K562 (cell line): ENCODE measurements at regions not wholly inside any gene's neighbourhood (a gene's known extent, or its start where the extent isn't known, plus 50 kb on each side); places are given as distances from the start of the nearest gene placed in this dataset.

Experiments used
- ATAC-seq: fragments of 200-7000 bp; cut with Tn5 transposase; 3 replicates; pipeline ENCODE4 v1.9.1; 2020; ENCODE audit warnings: moderate library complexity
- BruUV-seq: library from RNA; stranded (reverse); fragments of 400-500 nt; replicated peaks from 2 replicates; lab custom pipeline; 2021; lab: Mats Ljungman, UMichigan
- CTCF ChIA-PET: fragments of 300-600 bp; formaldehyde crosslinking; extraction: SDS; loops from one replicate; lab custom pipeline; 2021; ENCODE audit warnings: low intra/inter-chr PET ratio; lab: Yijun Ruan, JAX
- POLR2A ChIA-PET: fragments of 300-600, 350-650 bp; sonication (Branson Sonifier 250); formaldehyde crosslinking; extraction: SDS; loops from one replicate; lab custom pipeline; 2021; ENCODE audit warnings: antibody characterized with exemption, inconsistent platforms; lab: Yijun Ruan, JAX
- DNase-seq, 4 experiments: peaks; one replicate each; pipeline versions ENCODE4 v3.0.0 to v3.0.0-alpha.2; 2011 to 2018; ENCODE audit warnings: low spot score in 3 of 4, mixed read lengths in 3 of 4; ENCODE audit errors: extremely low read depth in 1 of 4
- FAIRE-seq: peaks from 2 replicates; lab custom pipeline; 2011; peaks lifted over from hg19 to GRCh38; lab: Jason Lieb, UNC
- H2AFZ ChIP-seq: 2 replicates; pipeline ENCODE4 v1.6.0; 2011; ENCODE audit warnings: low read depth, low read length, control low read depth, inconsistent platforms
- H3K27ac ChIP-seq: fragments of 200-600 bp; 3 replicates; pipeline ENCODE4 v1.8.0; 2011; ENCODE audit warnings: low read depth, mild to moderate bottlenecking, control low read depth, inconsistent platforms, low read length, moderate library complexity, mixed read lengths; ENCODE audit errors: extremely low read depth
- H3K27me3 ChIP-seq, 2 experiments: fragments of 300-600 bp in 1 of 2; 2 replicates in 1 of 2; 3 replicates in 1 of 2; pipeline versions ENCODE4 v1.6.0 to v1.8.0; 2011; ENCODE audit warnings: inconsistent platforms in 2 of 2, low read length in 2 of 2, mild to moderate bottlenecking in 1 of 2, mixed read lengths in 1 of 2, moderate library complexity in 1 of 2; ENCODE audit not compliant: control insufficient read depth in 2 of 2, insufficient read depth in 2 of 2
- H3K36me3 ChIP-seq: fragments of 300-600 bp; 3 replicates; pipeline ENCODE4 v1.8.0; 2011; ENCODE audit warnings: mild to moderate bottlenecking, low read length, inconsistent platforms; ENCODE audit not compliant: control insufficient read depth, insufficient read depth
- H3K4me1 ChIP-seq, 2 experiments: fragments of 200-600 bp in 1 of 2; replicated peaks in 1 of 2; 2 replicates in 1 of 2; 3 replicates in 1 of 2; pipeline versions ENCODE4 v1.5.1 to v1.8.0; 2011; ENCODE audit warnings: inconsistent platforms in 2 of 2, low read length in 2 of 2, mild to moderate bottlenecking in 1 of 2, mixed read lengths in 1 of 2, moderate library complexity in 1 of 2; ENCODE audit not compliant: control insufficient read depth in 2 of 2, insufficient read depth in 2 of 2
- H3K4me2 ChIP-seq: 2 replicates; pipeline ENCODE4 v1.6.1; 2011; ENCODE audit warnings: low read length, control low read depth, inconsistent platforms, mixed read lengths; ENCODE audit not compliant: insufficient read depth
- H3K4me3 ChIP-seq: fragments of 200-600 bp; sonication (generic), shearing (Covaris generic); 2 replicates; pipeline ENCODE4 v1.5.1; 2016; ENCODE audit warnings: control low read depth, inconsistent platforms
- H3K79me2 ChIP-seq: fragments of 200-600 bp; 3 replicates; pipeline ENCODE4 v1.8.0; 2011; ENCODE audit warnings: low read length, inconsistent platforms; ENCODE audit not compliant: control insufficient read depth, insufficient read depth
- H3K9ac ChIP-seq, 2 experiments: 2 replicates each; pipeline versions ENCODE4 v1.6.0 to v1.6.1; 2011; ENCODE audit warnings: low read depth in 2 of 2, low read length in 2 of 2, control low read depth in 1 of 2, inconsistent platforms in 1 of 2, mild to moderate bottlenecking in 1 of 2, mixed read lengths in 1 of 2; ENCODE audit not compliant: insufficient read depth in 1 of 2
- H3K9me1 ChIP-seq: one replicate; pipeline ENCODE4 v1.6.0; 2011; ENCODE audit warnings: inconsistent platforms, mild to moderate bottlenecking, low read length, moderate library complexity; ENCODE audit not compliant: control insufficient read depth, insufficient read depth
- H3K9me3 ChIP-seq: replicated peaks from 2 replicates; pipeline ENCODE4 v1.5.1; 2011; ENCODE audit warnings: low read depth, low read length, inconsistent platforms; ENCODE audit not compliant: control insufficient read depth, insufficient read depth
- H4K20me1 ChIP-seq: replicated peaks from 2 replicates; pipeline ENCODE4 v1.6.1; 2011; ENCODE audit warnings: low read length, inconsistent platforms, mixed read lengths; ENCODE audit not compliant: control insufficient read depth, insufficient read depth
- BRD4 ChIP-seq: fragments of 200-600 bp; sonication (generic); IDR thresholded peaks from 2 replicates; pipeline ENCODE4 v1.6.1; 2017; ENCODE audit warnings: inconsistent platforms
- CCNT2 ChIP-seq: IDR thresholded peaks from 2 replicates; pipeline ENCODE4 v1.6.1; 2011; ENCODE audit warnings: borderline replicate concordance, low read depth, mild to moderate bottlenecking, moderate library complexity, mixed read lengths, low read length; ENCODE audit not compliant: insufficient read length; ENCODE audit errors: extremely low read depth
- GATA2 ChIP-seq: sonication (generic); formaldehyde crosslinking; IDR thresholded peaks from 2 replicates; pipeline ENCODE4 v1.4.0; 2020; ENCODE audit warnings: mild to moderate bottlenecking, missing genetic modification reagents
- HBP1 ChIP-seq: fragments of 450-650 bp; formaldehyde crosslinking; IDR thresholded peaks from 2 replicates; pipeline ENCODE4 v1.4.0; 2022; ENCODE audit warnings: missing genetic modification characterization
- HNRNPUL1 ChIP-seq: fragments of 200-400 bp; formaldehyde crosslinking; IDR thresholded peaks from 2 replicates; pipeline ENCODE4 v1.6.1; 2017; ENCODE audit warnings: low read length
- MCM7 ChIP-seq, 2 experiments: fragments of 450-650 bp; IDR thresholded peaks; 2 replicates each; pipeline ENCODE4 v1.6.1; 2016 to 2018
- WGBS: fragments of 100-300 bp; shearing (Covaris generic); methylation state at CpG from one replicate; pipeline ENCODE4 v1.1.6; 2016; ENCODE audit warnings: low coverage, mixed read lengths; ENCODE audit not compliant: insufficient coverage; ENCODE audit errors: missing lambda C conversion rate; 5-methylcytosine and 5-hydroxymethylcytosine counted together
- in situ Hi-C: fragments of 300-500 bp; cut with MboI; formaldehyde crosslinking; loops from 4 replicates; pipeline ENCODE4 v1.15.0; 2018; ENCODE audit warnings: inconsistent platforms, mixed read lengths
- intact Hi-C: fragments of 100-400 bp; cut with micrococcal nuclease; formaldehyde crosslinking; loops from 2 replicates; pipeline ENCODE4 v1.14.2; 2022
- TF ChIP-seq, protein P1 (sequence below): fragments of 200-800 bp; sonication (Bioruptor generic); IDR thresholded peaks from 2 replicates; pipeline ENCODE4 v1.6.1; 2017; ENCODE audit warnings: missing genetic modification characterization, missing compliant biosample characterization

- TF ChIP-seq, protein P1, sequence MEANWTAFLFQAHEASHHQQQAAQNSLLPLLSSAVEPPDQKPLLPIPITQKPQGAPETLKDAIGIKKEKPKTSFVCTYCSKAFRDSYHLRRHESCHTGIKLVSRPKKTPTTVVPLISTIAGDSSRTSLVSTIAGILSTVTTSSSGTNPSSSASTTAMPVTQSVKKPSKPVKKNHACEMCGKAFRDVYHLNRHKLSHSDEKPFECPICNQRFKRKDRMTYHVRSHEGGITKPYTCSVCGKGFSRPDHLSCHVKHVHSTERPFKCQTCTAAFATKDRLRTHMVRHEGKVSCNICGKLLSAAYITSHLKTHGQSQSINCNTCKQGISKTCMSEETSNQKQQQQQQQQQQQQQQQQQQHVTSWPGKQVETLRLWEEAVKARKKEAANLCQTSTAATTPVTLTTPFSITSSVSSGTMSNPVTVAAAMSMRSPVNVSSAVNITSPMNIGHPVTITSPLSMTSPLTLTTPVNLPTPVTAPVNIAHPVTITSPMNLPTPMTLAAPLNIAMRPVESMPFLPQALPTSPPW, result no peak
- TF ChIP-seq CCNT2 (no peak), GATA2 (CRISPR knock-in tag) (no peak), MCM7 (IDR thresholded peaks at IDR 0.05) (no peak), HBP1 (no peak), BRD4 (no peak), HNRNPUL1 (no peak)
- Histone ChIP-seq H4K20me1 (no peaks in the 10 kb centered on the region), H3K9me3 (peaks cover 5% of the 10 kb centered on the region; the same call in 1 of the 2 replicates), H3K27me3 (no peaks in the 10 kb centered on the region), H3K9ac (no peak overlapping the region), H3K4me3 (no peak overlapping the region), H3K79me2 (no peaks in the 10 kb centered on the region), H3K36me3 (no peaks in the 10 kb centered on the region), H3K4me2 (no peak overlapping the region), H3K9me1 (no peaks in the 10 kb centered on the region), H3K27ac (no peak overlapping the region), H3K4me1 (no peaks in the 10 kb centered on the region), H2AFZ (no peak overlapping the region)
- intact Hi-C loops (no loop called here), in situ Hi-C loops (no loop called here)
- FAIRE-seq (no peak), ATAC-seq (no peak), DNase-seq (no peak)
- ChIA-PET CTCF (no interaction called here), POLR2A (no interaction called here)
- BruUV-seq, result no TSS peak
- WGBS, result 17% methylated on average over 1 of the region's 1 CpG
These were observed 89.5 kb downstream of the XCL2 start for GRCh38 chr1:168454211-168454815.
